ENCODE measurements at regions not wholly inside any gene's neighbourhood (a gene's known extent, or its start where the extent isn't known, plus 50 kb on each side); places are given as distances from the start of the nearest gene placed in this dataset.
A peak's percentile ranks its signal among the peaks of the same experiment; 100 is the strongest.
"Not testable (repeated sequence)": the region's sequence is repeated elsewhere in the genome, so short reads cannot be mapped to it uniquely, and the experiment has no call there.

GRCh38 chr10:53647221-53647620 is 874.6 kb upstream of the MBL2 start:
- not testable (repeated sequence) for DNase-seq

GRCh38 chr10:53646525-53646924 is 873.9 kb upstream of the MBL2 start:
- DNase-seq, result no peak

- DNase-seq, result no peak
Measured at GRCh38 chr10:53645951-53646350, 873.4 kb upstream of the MBL2 start.

- DNase-seq, result no peak
Measured at GRCh38 chr10:53638006-53638405, 865.4 kb upstream of the MBL2 start.

- DNase-seq, result no peak
Measured at GRCh38 chr10:53624722-53625121, 852.1 kb upstream of the MBL2 start.

- no peak for DNase-seq
Measured at GRCh38 chr10:53622201-53622600, 849.6 kb upstream of the MBL2 start.

- no peak for DNase-seq
Measured at GRCh38 chr10:53619671-53620070, 847.1 kb upstream of the MBL2 start.

GRCh38 chr10:53607691-53608090 is 835.1 kb upstream of the MBL2 start:
- no peak for DNase-seq

- no peak for DNase-seq
Measured at GRCh38 chr10:53606981-53607380, 834.4 kb upstream of the MBL2 start.

GRCh38 chr10:53601260-53601875 is 828.8 kb upstream of the MBL2 start:
- DNase-seq, result peak; percentile 3

GRCh38 chr10:53598914-53599313 is 826.3 kb upstream of the MBL2 start:
- no peak for DNase-seq

- DNase-seq, result no peak
Measured at GRCh38 chr10:53597835-53598251, 825.3 kb upstream of the MBL2 start.

- no peak for DNase-seq
Measured at GRCh38 chr10:53580465-53580864, 807.9 kb upstream of the MBL2 start.

GRCh38 chr10:53579773-53580172 is 807.2 kb upstream of the MBL2 start:
- DNase-seq, result no peak

- no peak for DNase-seq
Measured at GRCh38 chr10:53574024-53574423, 801.4 kb upstream of the MBL2 start.

GRCh38 chr10:53573498-53573897 is 800.9 kb upstream of the MBL2 start:
- no peak for DNase-seq

- DNase-seq, result no peak
Measured at GRCh38 chr10:53572799-53573198, 800.2 kb upstream of the MBL2 start.

GRCh38 chr10:53570221-53570620 is 797.6 kb upstream of the MBL2 start:
- no peak for DNase-seq

GRCh38 chr10:53569455-53569854 is 796.9 kb upstream of the MBL2 start:
- no peak for DNase-seq

GRCh38 chr10:53548664-53549063 is 776.1 kb upstream of the MBL2 start:
- DNase-seq, result no peak

GRCh38 chr10:53547364-53547763 is 774.8 kb upstream of the MBL2 start:
- no peak for DNase-seq

GRCh38 chr10:53543410-53543809 is 770.8 kb upstream of the MBL2 start:
- no peak for DNase-seq

GRCh38 chr10:53537508-53537907 is 764.9 kb upstream of the MBL2 start:
- no peak for DNase-seq

GRCh38 chr10:53536322-53536721 is 763.7 kb upstream of the MBL2 start:
- DNase-seq, result no peak

GRCh38 chr10:53534428-53534827 is 761.8 kb upstream of the MBL2 start:
- DNase-seq, result no peak

- no peak for DNase-seq
Measured at GRCh38 chr10:53528974-53529373, 756.4 kb upstream of the MBL2 start.
